ENCODE measurements at regions not wholly inside any gene's neighbourhood (a gene's known extent, or its start where the extent isn't known, plus 50 kb on each side); places are given as distances from the start of the nearest gene placed in this dataset.

GRCh38 chr1:200275816-200276453 is 133.9 kb downstream of the ZNF281 start:
- Mint-ChIP-seq H3K27ac (ENCODE audit: unreplicated experiment) (no peak overlapping the region), H3K36me3 (ENCODE audit: unreplicated experiment) (no peaks in the 10 kb centered on the region), H3K4me3 (ENCODE audit: unreplicated experiment) (no peak overlapping the region), H3K27me3 (ENCODE audit: unreplicated experiment) (no peaks in the 10 kb centered on the region), H3K4me1 (ENCODE audit: low read depth, unreplicated experiment) (no peaks in the 10 kb centered on the region), H3K9me3 (ENCODE audit: unreplicated experiment) (peaks cover 2% of the 10 kb centered on the region)
- no peak for TF ChIP-seq CTCF (IDR thresholded peaks at IDR 0.05; ENCODE audit: partially characterized antibody, unreplicated experiment)
- DNase-seq = no peak

GRCh38 chr1:200275415-200275814 is 134.4 kb downstream of the ZNF281 start:
- Mint-ChIP-seq H3K9me3 (ENCODE audit: unreplicated experiment) (peaks cover 2% of the 10 kb centered on the region), H3K4me3 (ENCODE audit: unreplicated experiment) (no peak overlapping the region), H3K4me1 (ENCODE audit: low read depth, unreplicated experiment) (no peaks in the 10 kb centered on the region), H3K36me3 (ENCODE audit: unreplicated experiment) (no peaks in the 10 kb centered on the region), H3K27me3 (ENCODE audit: unreplicated experiment) (no peaks in the 10 kb centered on the region), H3K27ac (ENCODE audit: unreplicated experiment) (no peak overlapping the region)
- DNase-seq = no peak
- TF ChIP-seq CTCF (IDR thresholded peaks at IDR 0.05; ENCODE audit: partially characterized antibody, unreplicated experiment) = no peak

- no peaks in the 10 kb centered on the region for H3K36me3 Mint-ChIP-seq (ENCODE audit: unreplicated experiment)
- DNase-seq = no peak
- no peak for TF ChIP-seq CTCF (IDR thresholded peaks at IDR 0.05; ENCODE audit: partially characterized antibody, unreplicated experiment)
- H3K4me1 Mint-ChIP-seq (ENCODE audit: low read depth, unreplicated experiment) = no peaks in the 10 kb centered on the region
- no peak overlapping the region for H3K4me3 Mint-ChIP-seq (ENCODE audit: unreplicated experiment)
- no peaks in the 10 kb centered on the region for H3K27me3 Mint-ChIP-seq (ENCODE audit: unreplicated experiment)
- no peak overlapping the region for H3K27ac Mint-ChIP-seq (ENCODE audit: unreplicated experiment)
- H3K9me3 Mint-ChIP-seq (ENCODE audit: unreplicated experiment) = peaks cover 2% of the 10 kb centered on the region
Measured at GRCh38 chr1:200274116-200274515, 135.7 kb downstream of the ZNF281 start.

- Mint-ChIP-seq H3K27me3 (ENCODE audit: unreplicated experiment) (no peaks in the 10 kb centered on the region), H3K9me3 (ENCODE audit: unreplicated experiment) (peaks cover 3% of the 10 kb centered on the region), H3K27ac (ENCODE audit: unreplicated experiment) (no peak overlapping the region), H3K4me1 (ENCODE audit: low read depth, unreplicated experiment) (no peaks in the 10 kb centered on the region), H3K4me3 (ENCODE audit: unreplicated experiment) (no peak overlapping the region), H3K36me3 (ENCODE audit: unreplicated experiment) (no peaks in the 10 kb centered on the region)
- no peak for DNase-seq
- no peak for TF ChIP-seq CTCF (IDR thresholded peaks at IDR 0.05; ENCODE audit: partially characterized antibody, unreplicated experiment)
Measured at GRCh38 chr1:200272481-200273068, 137.3 kb downstream of the ZNF281 start.

- Mint-ChIP-seq H3K4me3 (ENCODE audit: unreplicated experiment) (no peak overlapping the region), H3K36me3 (ENCODE audit: unreplicated experiment) (no peaks in the 10 kb centered on the region), H3K4me1 (ENCODE audit: low read depth, unreplicated experiment) (no peaks in the 10 kb centered on the region), H3K9me3 (ENCODE audit: unreplicated experiment) (peaks cover 3% of the 10 kb centered on the region), H3K27ac (ENCODE audit: unreplicated experiment) (no peak overlapping the region), H3K27me3 (ENCODE audit: unreplicated experiment) (no peaks in the 10 kb centered on the region)
- no peak for DNase-seq
- no peak for TF ChIP-seq CTCF (IDR thresholded peaks at IDR 0.05; ENCODE audit: partially characterized antibody, unreplicated experiment)
Measured at GRCh38 chr1:200269256-200269655, 140.6 kb downstream of the ZNF281 start.
